Activated T-cell treated with anti-CD3 and anti-CD28 coated beads, Interleukin-2, amount 50 U/mL, for 24 hours (primary cell): ENCODE measurements at regions not wholly inside any gene's neighbourhood (a gene's known extent, or its start where the extent isn't known, plus 50 kb on each side); places are given as distances from the start of the nearest gene placed in this dataset.

ENCODE experiments used
- DNase-seq: peaks from one replicate; pipeline ENCODE4 v3.0.0-alpha.2; 2020
- H3K27ac Mint-ChIP-seq: 2 replicates; pipeline ENCODE4 v1.8.0; 2020; ENCODE audit warnings: mild to moderate bottlenecking, mixed read lengths
- H3K27me3 Mint-ChIP-seq: 2 replicates; pipeline ENCODE4 v1.8.0; 2020; ENCODE audit warnings: mixed read lengths
- H3K36me3 Mint-ChIP-seq: 2 replicates; pipeline ENCODE4 v1.8.0; 2020; ENCODE audit warnings: low read depth, mixed read lengths
- H3K4me1 Mint-ChIP-seq: 2 replicates; pipeline ENCODE4 v1.8.0; 2020; ENCODE audit warnings: low read depth, mixed read lengths
- H3K4me3 Mint-ChIP-seq: 2 replicates; pipeline ENCODE4 v1.8.0; 2020; ENCODE audit warnings: mild to moderate bottlenecking, moderate library complexity, mixed read lengths
- H3K9me3 Mint-ChIP-seq: 2 replicates; pipeline ENCODE4 v1.8.0; 2020; ENCODE audit warnings: mixed read lengths

- no peaks in the 10 kb centered on the region for H3K9me3 Mint-ChIP-seq
- DNase-seq: no peak
- H3K27me3 Mint-ChIP-seq: peaks cover 36% of the 10 kb centered on the region
- H3K4me1 Mint-ChIP-seq: peaks cover 16% of the 10 kb centered on the region
- H3K36me3 Mint-ChIP-seq: no peaks in the 10 kb centered on the region
- H3K4me3 Mint-ChIP-seq: no peak overlapping the region
- H3K27ac Mint-ChIP-seq: no peak overlapping the region
Measured at GRCh38 chr17:27384261-27384701, 72.0 kb upstream of the KSR1 start.

GRCh38 chr17:27384726-27385125, 71.5 kb upstream of the KSR1 start:
- Mint-ChIP-seq H3K4me3 (no peak overlapping the region), H3K27me3 (peaks cover 31% of the 10 kb centered on the region), H3K9me3 (no peaks in the 10 kb centered on the region), H3K4me1 (peaks cover 16% of the 10 kb centered on the region), H3K36me3 (no peaks in the 10 kb centered on the region), H3K27ac (no peak overlapping the region)
- no peak for DNase-seq

GRCh38 chr17:27385626-27386025, 70.6 kb upstream of the KSR1 start:
- Mint-ChIP-seq H3K9me3 (no peaks in the 10 kb centered on the region), H3K4me3 (no peak overlapping the region), H3K4me1 (peaks cover 14% of the 10 kb centered on the region), H3K27me3 (peaks cover 22% of the 10 kb centered on the region), H3K27ac (no peak overlapping the region), H3K36me3 (no peaks in the 10 kb centered on the region)
- DNase-seq: no peak

- H3K27me3 Mint-ChIP-seq: peaks cover 14% of the 10 kb centered on the region
- no peak overlapping the region for H3K4me3 Mint-ChIP-seq
- no peak overlapping the region for H3K27ac Mint-ChIP-seq
- H3K9me3 Mint-ChIP-seq: no peaks in the 10 kb centered on the region
- H3K36me3 Mint-ChIP-seq: no peaks in the 10 kb centered on the region
- no peak for DNase-seq
- H3K4me1 Mint-ChIP-seq: peaks cover 13% of the 10 kb centered on the region
Measured at GRCh38 chr17:27386206-27387075, 69.8 kb upstream of the KSR1 start.

- no peak for DNase-seq
- Mint-ChIP-seq H3K9me3 (no peaks in the 10 kb centered on the region), H3K4me3 (no peak overlapping the region), H3K27ac (no peak overlapping the region), H3K36me3 (no peaks in the 10 kb centered on the region), H3K27me3 (peaks cover 12% of the 10 kb centered on the region), H3K4me1 (peaks cover 13% of the 10 kb centered on the region)
Measured at GRCh38 chr17:27389542-27390140, 66.6 kb upstream of the KSR1 start.

GRCh38 chr17:27390540-27390939, 65.7 kb upstream of the KSR1 start:
- no peak overlapping the region for H3K4me3 Mint-ChIP-seq
- H3K27me3 Mint-ChIP-seq: peaks cover 20% of the 10 kb centered on the region
- H3K9me3 Mint-ChIP-seq: no peaks in the 10 kb centered on the region
- H3K4me1 Mint-ChIP-seq: peaks cover 13% of the 10 kb centered on the region
- no peaks in the 10 kb centered on the region for H3K36me3 Mint-ChIP-seq
- H3K27ac Mint-ChIP-seq: no peak overlapping the region
- DNase-seq: no peak

- Mint-ChIP-seq H3K4me1 (peaks cover 13% of the 10 kb centered on the region), H3K9me3 (no peaks in the 10 kb centered on the region), H3K27me3 (peaks cover 23% of the 10 kb centered on the region), H3K4me3 (no peak overlapping the region), H3K36me3 (no peaks in the 10 kb centered on the region), H3K27ac (no peak overlapping the region)
- no peak for DNase-seq
Measured at GRCh38 chr17:27391427-27391826, 64.8 kb upstream of the KSR1 start.

- H3K36me3 Mint-ChIP-seq: no peaks in the 10 kb centered on the region
- H3K9me3 Mint-ChIP-seq: no peaks in the 10 kb centered on the region
- no peak overlapping the region for H3K4me3 Mint-ChIP-seq
- H3K27ac Mint-ChIP-seq: no peak overlapping the region
- no peaks in the 10 kb centered on the region for H3K4me1 Mint-ChIP-seq
- peaks cover 39% of the 10 kb centered on the region for H3K27me3 Mint-ChIP-seq
- no peak for DNase-seq
Measured at GRCh38 chr17:27396045-27396444, 60.2 kb upstream of the KSR1 start.

GRCh38 chr17:27396941-27397340, 59.3 kb upstream of the KSR1 start:
- no peaks in the 10 kb centered on the region for H3K36me3 Mint-ChIP-seq
- H3K4me1 Mint-ChIP-seq: no peaks in the 10 kb centered on the region
- H3K27me3 Mint-ChIP-seq: peaks cover 42% of the 10 kb centered on the region
- no peaks in the 10 kb centered on the region for H3K9me3 Mint-ChIP-seq
- no peak overlapping the region for H3K27ac Mint-ChIP-seq
- no peak overlapping the region for H3K4me3 Mint-ChIP-seq
- DNase-seq: no peak

GRCh38 chr17:27398691-27399090, 57.6 kb upstream of the KSR1 start:
- Mint-ChIP-seq H3K27ac (no peak overlapping the region), H3K9me3 (no peaks in the 10 kb centered on the region), H3K4me1 (no peaks in the 10 kb centered on the region), H3K4me3 (no peak overlapping the region), H3K36me3 (no peaks in the 10 kb centered on the region), H3K27me3 (peaks cover 38% of the 10 kb centered on the region)
- no peak for DNase-seq

- H3K4me3 Mint-ChIP-seq: no peak overlapping the region
- DNase-seq: no peak
- H3K9me3 Mint-ChIP-seq: no peaks in the 10 kb centered on the region
- H3K4me1 Mint-ChIP-seq: no peaks in the 10 kb centered on the region
- peaks cover 20% of the 10 kb centered on the region for H3K27me3 Mint-ChIP-seq
- no peak overlapping the region for H3K27ac Mint-ChIP-seq
- H3K36me3 Mint-ChIP-seq: no peaks in the 10 kb centered on the region
Measured at GRCh38 chr17:27400991-27401390, 55.3 kb upstream of the KSR1 start.

GRCh38 chr17:27402943-27403342, 53.3 kb upstream of the KSR1 start:
- no peak overlapping the region for H3K27ac Mint-ChIP-seq

GRCh38 chr17:27403480-27404005, 52.7 kb upstream of the KSR1 start:
- no peaks in the 10 kb centered on the region for H3K9me3 Mint-ChIP-seq
- no peaks in the 10 kb centered on the region for H3K36me3 Mint-ChIP-seq
- DNase-seq: no peak
- H3K27me3 Mint-ChIP-seq: peaks cover 15% of the 10 kb centered on the region
- H3K4me1 Mint-ChIP-seq: no peaks in the 10 kb centered on the region
- no peak overlapping the region for H3K4me3 Mint-ChIP-seq
- H3K27ac Mint-ChIP-seq: no peak overlapping the region

More at GRCh38 chr17:27402943-27403342, 53.3 kb upstream of the KSR1 start:
- Mint-ChIP-seq H3K4me3 (no peak overlapping the region), H3K36me3 (no peaks in the 10 kb centered on the region), H3K9me3 (no peaks in the 10 kb centered on the region), H3K4me1 (no peaks in the 10 kb centered on the region), H3K27me3 (peaks cover 9% of the 10 kb centered on the region)
- DNase-seq: no peak

- Mint-ChIP-seq H3K27me3 (peaks cover 12% of the 10 kb centered on the region), H3K4me3 (no peak overlapping the region), H3K36me3 (no peaks in the 10 kb centered on the region), H3K4me1 (no peaks in the 10 kb centered on the region), H3K27ac (no peak overlapping the region), H3K9me3 (no peaks in the 10 kb centered on the region)
- DNase-seq: no peak
Measured at GRCh38 chr17:27404676-27405075, 51.6 kb upstream of the KSR1 start.
